ENCODE measurements at regions not wholly inside any gene's neighbourhood (a gene's known extent, or its start where the extent isn't known, plus 50 kb on each side); places are given as distances from the start of the nearest gene placed in this dataset.
"Not testable (repeated sequence)": the region's sequence is repeated elsewhere in the genome, so short reads cannot be mapped to it uniquely, and the experiment has no call there.

- Mint-ChIP-seq H3K9me3 (peaks cover 7% of the 10 kb centered on the region), H3K27ac (no peak overlapping the region), H3K27me3 (no peaks in the 10 kb centered on the region)
Measured at GRCh38 chr3:106086636-106087035, 217.8 kb upstream of the CBLB start.

GRCh38 chr3:106088304-106088703 is 219.5 kb upstream of the CBLB start:
- Mint-ChIP-seq H3K27me3 (no peaks in the 10 kb centered on the region), H3K27ac (no peak overlapping the region), H3K36me3 (ENCODE audit: low read depth) (no peaks in the 10 kb centered on the region), H3K9me3 (peaks cover 7% of the 10 kb centered on the region), H3K4me3 (no peak overlapping the region), H3K4me1 (ENCODE audit: low read depth) (peaks cover 22% of the 10 kb centered on the region)

More at GRCh38 chr3:106086636-106087035, 217.8 kb upstream of the CBLB start:
- peaks cover 39% of the 10 kb centered on the region for H3K4me1 Mint-ChIP-seq (ENCODE audit: low read depth)
- H3K4me3 Mint-ChIP-seq: no peak overlapping the region
- H3K36me3 Mint-ChIP-seq (ENCODE audit: low read depth): no peaks in the 10 kb centered on the region

DNA sequence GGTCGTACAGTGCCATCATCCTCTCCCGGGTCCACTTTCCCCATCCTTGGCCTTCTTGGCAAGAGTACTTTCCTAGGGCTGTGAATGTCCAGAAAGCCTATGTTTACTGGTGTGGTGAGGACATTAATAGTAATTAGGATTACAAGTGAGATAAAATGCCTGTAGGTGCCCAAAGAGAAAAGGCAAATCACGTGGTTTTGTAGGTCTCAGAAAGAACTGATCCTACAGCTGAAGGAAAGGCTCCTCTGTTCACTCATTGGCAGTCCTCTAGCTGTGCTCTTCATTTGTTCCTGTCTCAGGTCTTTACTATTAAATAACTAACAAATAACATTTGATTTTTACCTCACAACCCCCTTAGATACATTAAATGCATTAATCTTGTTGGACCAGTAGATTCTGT is 220.1 kb upstream of the CBLB start:
- Mint-ChIP-seq H3K36me3 (ENCODE audit: low read depth) (no peaks in the 10 kb centered on the region), H3K4me1 (ENCODE audit: low read depth) (peaks cover 18% of the 10 kb centered on the region), H3K27me3 (no peaks in the 10 kb centered on the region), H3K4me3 (no peak overlapping the region), H3K9me3 (peaks cover 7% of the 10 kb centered on the region), H3K27ac (no peak overlapping the region)

DNA sequence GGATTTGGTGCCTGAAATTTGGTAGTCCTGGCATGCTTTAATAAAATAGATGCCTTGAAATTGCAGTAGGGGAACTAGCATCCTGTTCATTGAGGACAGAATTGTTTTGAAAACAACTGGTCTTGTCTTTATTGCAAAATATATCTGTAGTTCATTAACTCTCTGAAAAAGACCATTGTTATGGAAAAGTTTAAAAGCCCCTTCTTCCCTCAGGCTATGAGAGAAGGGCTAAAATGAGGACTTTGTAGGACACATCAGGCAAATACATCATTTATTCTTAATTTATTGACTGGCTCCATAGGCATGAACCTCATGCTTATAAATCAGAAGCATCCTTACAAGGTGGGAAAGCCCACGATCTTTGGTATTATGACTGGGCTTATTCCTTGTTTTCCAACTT is 221.0 kb upstream of the CBLB start:
- Mint-ChIP-seq H3K27ac (no peak overlapping the region), H3K4me1 (ENCODE audit: low read depth) (peaks cover 22% of the 10 kb centered on the region), H3K36me3 (ENCODE audit: low read depth) (no peaks in the 10 kb centered on the region), H3K4me3 (no peak overlapping the region), H3K27me3 (no peaks in the 10 kb centered on the region), H3K9me3 (peaks cover 7% of the 10 kb centered on the region)

GRCh38 chr3:106092792-106093191 is 224.0 kb upstream of the CBLB start:
- Mint-ChIP-seq H3K9me3 (no peaks in the 10 kb centered on the region), H3K36me3 (ENCODE audit: low read depth) (no peaks in the 10 kb centered on the region), H3K27ac (no peak overlapping the region), H3K4me1 (ENCODE audit: low read depth) (peaks cover 6% of the 10 kb centered on the region), H3K27me3 (no peaks in the 10 kb centered on the region), H3K4me3 (no peak overlapping the region)

DNA sequence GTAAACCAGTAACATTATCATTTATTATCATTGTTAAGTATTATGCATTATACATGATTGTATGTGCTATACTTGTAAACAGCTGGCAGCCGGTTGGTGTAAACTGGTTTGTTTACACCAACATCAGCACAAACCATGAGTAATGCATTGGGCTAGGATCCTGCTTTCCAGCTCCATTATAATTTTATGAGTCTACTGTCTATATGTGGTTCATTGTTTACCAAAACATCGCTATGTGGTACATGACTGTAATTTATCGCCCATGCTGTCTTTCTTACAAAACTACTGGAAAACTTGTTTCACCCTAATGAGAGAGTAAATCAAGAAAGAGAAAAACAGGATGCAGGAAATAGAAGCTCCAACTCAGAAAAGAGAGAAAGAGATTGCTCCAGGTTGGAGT is 224.8 kb upstream of the CBLB start:
- Mint-ChIP-seq H3K27me3 (no peaks in the 10 kb centered on the region), H3K36me3 (ENCODE audit: low read depth) (no peaks in the 10 kb centered on the region), H3K9me3 (no peaks in the 10 kb centered on the region), H3K27ac (no peak overlapping the region), H3K4me1 (ENCODE audit: low read depth) (peaks cover 6% of the 10 kb centered on the region), H3K4me3 (no peak overlapping the region)

DNA sequence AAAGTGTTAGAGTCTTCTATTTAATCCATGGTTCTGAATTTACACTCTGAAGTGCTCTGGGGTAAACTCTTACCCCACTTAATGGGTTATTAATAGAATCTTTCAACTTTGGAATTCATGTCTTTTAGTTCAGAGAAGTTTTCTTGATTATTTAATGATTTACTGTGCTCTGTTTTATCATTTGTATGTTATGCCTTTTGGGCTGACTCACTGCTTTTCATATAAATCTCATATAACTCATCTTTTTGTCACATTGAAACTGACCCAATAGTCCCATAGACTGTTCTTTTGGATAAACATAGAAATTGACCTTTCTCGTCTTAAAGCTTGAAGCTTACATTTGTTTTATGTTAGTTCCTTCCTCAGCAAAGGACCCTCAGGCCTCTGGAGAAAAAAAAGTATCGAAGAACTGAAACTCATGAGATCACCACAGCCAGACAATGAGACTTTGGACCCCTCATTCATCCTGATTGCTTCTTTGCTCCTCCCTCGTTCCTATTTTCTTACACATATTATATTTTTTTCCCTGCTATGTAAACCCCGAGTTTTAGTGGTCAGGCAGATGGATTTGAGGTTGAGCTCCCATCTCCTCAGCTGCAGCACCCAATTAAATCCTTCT is 229.1 kb upstream of the CBLB start:
- Mint-ChIP-seq H3K27ac (no peak overlapping the region), H3K36me3 (ENCODE audit: low read depth) (peaks cover 9% of the 10 kb centered on the region), H3K4me3 (no peak overlapping the region), H3K4me1 (ENCODE audit: low read depth) (peaks cover 6% of the 10 kb centered on the region), H3K27me3 (no peaks in the 10 kb centered on the region), H3K9me3 (peaks cover 20% of the 10 kb centered on the region)

GRCh38 chr3:106103383-106103782 is 234.6 kb upstream of the CBLB start:
- no peaks in the 10 kb centered on the region for H3K4me1 Mint-ChIP-seq (ENCODE audit: low read depth)
- H3K36me3 Mint-ChIP-seq (ENCODE audit: low read depth): peaks cover 13% of the 10 kb centered on the region
- H3K9me3 Mint-ChIP-seq: peaks cover 24% of the 10 kb centered on the region
- no peak overlapping the region for H3K27ac Mint-ChIP-seq
- H3K4me3 Mint-ChIP-seq: no peak overlapping the region
- H3K27me3 Mint-ChIP-seq: no peaks in the 10 kb centered on the region

GRCh38 chr3:106104078-106104477 is 235.3 kb upstream of the CBLB start:
- Mint-ChIP-seq H3K27ac (no peak overlapping the region), H3K9me3 (peaks cover 24% of the 10 kb centered on the region), H3K4me3 (no peak overlapping the region), H3K36me3 (ENCODE audit: low read depth) (peaks cover 13% of the 10 kb centered on the region), H3K27me3 (no peaks in the 10 kb centered on the region), H3K4me1 (ENCODE audit: low read depth) (peaks cover 4% of the 10 kb centered on the region)

DNA sequence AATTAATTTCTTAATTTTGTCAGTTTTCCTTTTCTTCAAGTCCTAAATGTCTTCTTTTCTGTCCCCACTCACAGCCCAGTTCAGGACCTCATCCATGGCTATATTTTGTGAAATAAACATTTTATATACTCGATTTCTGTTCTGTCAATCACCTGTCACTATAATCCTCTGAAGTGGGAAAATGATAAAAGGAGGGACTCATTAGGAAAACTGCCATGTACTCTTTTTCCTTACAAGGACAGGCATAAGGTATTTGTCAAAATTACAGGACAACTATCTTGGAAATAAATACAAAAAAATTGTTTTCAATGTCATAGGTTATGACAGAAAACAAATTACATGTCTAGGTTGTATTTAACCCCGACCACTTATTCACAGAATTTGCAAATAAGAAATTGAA is 240.1 kb upstream of the CBLB start:
- no peak overlapping the region for H3K27ac Mint-ChIP-seq
- H3K27me3 Mint-ChIP-seq: no peaks in the 10 kb centered on the region
- no peak overlapping the region for H3K4me3 Mint-ChIP-seq
- H3K9me3 Mint-ChIP-seq: no peaks in the 10 kb centered on the region
- no peaks in the 10 kb centered on the region for H3K36me3 Mint-ChIP-seq (ENCODE audit: low read depth)
- H3K4me1 Mint-ChIP-seq (ENCODE audit: low read depth): peaks cover 8% of the 10 kb centered on the region

DNA sequence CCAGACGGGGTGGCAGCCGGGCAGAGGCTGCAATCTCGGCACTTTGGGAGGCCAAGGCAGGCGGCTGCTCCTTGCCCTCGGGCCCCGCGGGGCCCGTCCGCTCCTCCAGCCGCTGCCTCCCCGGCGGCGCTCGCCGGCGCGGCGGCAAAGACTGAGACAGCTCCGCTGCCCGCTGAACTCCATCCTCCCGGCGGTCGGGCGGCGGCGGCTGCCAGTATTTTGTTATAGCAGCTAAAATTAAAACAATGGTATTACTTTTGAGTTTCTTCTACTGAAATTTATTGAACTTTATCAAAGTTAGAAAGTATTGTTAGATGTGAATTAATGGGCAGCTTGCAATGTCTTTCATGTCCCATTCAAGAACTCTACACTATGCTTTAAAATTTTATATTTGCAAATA is 243.7 kb upstream of the CBLB start:
- H3K27ac Mint-ChIP-seq; H3K4me3 Mint-ChIP-seq; H3K36me3 Mint-ChIP-seq (ENCODE audit: low read depth); H3K4me1 Mint-ChIP-seq (ENCODE audit: low read depth); H3K9me3 Mint-ChIP-seq; H3K27me3 Mint-ChIP-seq: not testable (repeated sequence)

- Mint-ChIP-seq H3K27ac (no peak overlapping the region), H3K4me1 (ENCODE audit: low read depth) (peaks cover 12% of the 10 kb centered on the region)
Measured at GRCh38 chr3:106113747-106114146, 244.9 kb upstream of the CBLB start.

GRCh38 chr3:106114220-106114619 is 245.4 kb upstream of the CBLB start:
- H3K27me3 Mint-ChIP-seq: no peaks in the 10 kb centered on the region

More at GRCh38 chr3:106113747-106114146, 244.9 kb upstream of the CBLB start:
- peaks cover 4% of the 10 kb centered on the region for H3K9me3 Mint-ChIP-seq
- no peak overlapping the region for H3K4me3 Mint-ChIP-seq
- H3K36me3 Mint-ChIP-seq (ENCODE audit: low read depth): no peaks in the 10 kb centered on the region
- no peaks in the 10 kb centered on the region for H3K27me3 Mint-ChIP-seq

DNA sequence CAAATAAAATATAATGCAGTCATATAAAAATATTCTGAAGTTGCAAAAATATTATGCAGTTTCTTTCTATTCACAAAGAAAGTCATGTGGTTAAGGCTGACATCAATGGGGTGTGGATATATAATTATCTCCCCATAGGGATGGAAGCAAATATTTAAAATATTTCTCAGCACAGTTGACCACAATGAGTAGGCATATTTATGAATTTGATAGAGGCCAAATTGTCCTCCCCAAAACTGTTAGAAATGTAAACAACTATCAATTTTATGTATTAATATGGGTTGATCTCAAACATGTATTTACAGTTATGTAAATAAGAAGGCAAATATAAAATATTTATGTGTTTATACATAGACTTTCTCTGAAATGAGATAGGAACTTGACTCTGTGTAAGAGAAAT is 246.0 kb upstream of the CBLB start:
- Mint-ChIP-seq H3K36me3 (ENCODE audit: low read depth) (peaks cover 5% of the 10 kb centered on the region), H3K27ac (no peak overlapping the region), H3K4me3 (no peak overlapping the region)

More at GRCh38 chr3:106114220-106114619, 245.4 kb upstream of the CBLB start:
- H3K4me1 Mint-ChIP-seq (ENCODE audit: low read depth): peaks cover 13% of the 10 kb centered on the region
- H3K9me3 Mint-ChIP-seq: peaks cover 4% of the 10 kb centered on the region
- no peak overlapping the region for H3K4me3 Mint-ChIP-seq
- H3K27ac Mint-ChIP-seq: no peak overlapping the region
- no peaks in the 10 kb centered on the region for H3K36me3 Mint-ChIP-seq (ENCODE audit: low read depth)

GRCh38 chr3:106115557-106115956 is 246.7 kb upstream of the CBLB start:
- Mint-ChIP-seq H3K36me3 (ENCODE audit: low read depth) (peaks cover 6% of the 10 kb centered on the region), H3K27me3 (peaks cover 4% of the 10 kb centered on the region), H3K9me3 (peaks cover 4% of the 10 kb centered on the region), H3K4me3 (no peak overlapping the region), H3K4me1 (ENCODE audit: low read depth) (peaks cover 23% of the 10 kb centered on the region), H3K27ac (no peak overlapping the region)

More for the DNA sequence above, 246.0 kb upstream of the CBLB start:
- H3K27me3 Mint-ChIP-seq: peaks cover 4% of the 10 kb centered on the region
- H3K4me1 Mint-ChIP-seq (ENCODE audit: low read depth): peaks cover 16% of the 10 kb centered on the region
- H3K9me3 Mint-ChIP-seq: peaks cover 4% of the 10 kb centered on the region
